Endothelial cell of umbilical vein (primary cell): ENCODE measurements at regions not wholly inside any gene's neighbourhood (a gene's known extent, or its start where the extent isn't known, plus 50 kb on each side); places are given as distances from the start of the nearest gene placed in this dataset.
"Not testable (repeated sequence)": the region's sequence is repeated elsewhere in the genome, so short reads cannot be mapped to it uniquely, and the experiment has no call there.

Experiments used
- BruUV-seq: library from RNA; stranded (reverse); fragments of 400-500 nt; replicated peaks from 2 replicates; lab custom pipeline; 2021; lab: Mats Ljungman, UMichigan
- CTCF ChIA-PET: fragments of 300-600, 350-600 bp; sonication (Branson Sonifier 250); formaldehyde crosslinking; loops from one replicate; lab custom pipeline; 2021; ENCODE audit warnings: antibody characterized with exemption, inconsistent platforms; lab: Charles Lee
- POLR2A ChIA-PET: fragments of 300-600, 350-600 bp; sonication (Branson Sonifier 250); formaldehyde crosslinking; loops from one replicate; lab custom pipeline; 2021; ENCODE audit warnings: antibody characterized with exemption, inconsistent platforms; lab: Charles Lee
- DNase-seq: peaks from one replicate; pipeline ENCODE4 v3.0.0-alpha.2; 2011; ENCODE audit warnings: low read depth, low spot score
- FAIRE-seq: peaks from 2 replicates; lab custom pipeline; 2011; peaks lifted over from hg19 to GRCh38; lab: Jason Lieb, UNC
- H2AFZ ChIP-seq: 2 replicates; pipeline ENCODE4 v1.6.0; 2012; ENCODE audit warnings: low read depth, low read length, control low read depth, inconsistent platforms
- H3K27ac ChIP-seq: 2 replicates; pipeline ENCODE4 v1.5.1; 2011; ENCODE audit warnings: low read depth, mild to moderate bottlenecking, control low read depth, low read length, moderate library complexity; ENCODE audit not compliant: insufficient read depth
- H3K27me3 ChIP-seq, 2 experiments: 2 replicates each; pipeline versions ENCODE4 v1.6.0 to v1.6.1; 2011; ENCODE audit warnings: low read length in 2 of 2, mixed read lengths in 1 of 2; ENCODE audit not compliant: control insufficient read depth in 2 of 2, insufficient read depth in 2 of 2
- H3K36me3 ChIP-seq, 2 experiments: 2 replicates in 1 of 2; 3 replicates in 1 of 2; pipeline ENCODE4 v1.5.1; 2011; ENCODE audit warnings: low read length in 2 of 2, mild to moderate bottlenecking in 1 of 2, moderate library complexity in 1 of 2; ENCODE audit not compliant: control insufficient read depth in 2 of 2, insufficient read depth in 2 of 2; ENCODE audit errors: extremely low read depth in 1 of 2
- H3K4me1 ChIP-seq: 3 replicates; pipeline ENCODE4 v1.5.1; 2011; ENCODE audit warnings: mild to moderate bottlenecking, low read length; ENCODE audit not compliant: control insufficient read depth, insufficient read depth; ENCODE audit errors: extremely low read depth
- H3K4me2 ChIP-seq: 2 replicates; pipeline ENCODE4 v1.6.1; 2011; ENCODE audit warnings: low read length, control low read depth, mixed read lengths; ENCODE audit not compliant: insufficient read depth
- H3K4me3 ChIP-seq, 3 experiments: fragments of 200-600 bp in 1 of 3; sonication (generic), shearing (Covaris generic) in 1 of 3; replicated peaks in 1 of 3; 2 replicates each; pipeline ENCODE4 v1.5.1; 2011 to 2016; ENCODE audit warnings: control low read depth in 3 of 3, low read length in 3 of 3, mild to moderate bottlenecking in 2 of 3, inconsistent platforms in 1 of 3, low read depth in 1 of 3, moderate library complexity in 1 of 3; ENCODE audit not compliant: insufficient read depth in 1 of 3
- H3K79me2 ChIP-seq: 2 replicates; pipeline ENCODE4 v1.6.0; 2012; ENCODE audit warnings: low read length, inconsistent platforms; ENCODE audit not compliant: control insufficient read depth, insufficient read depth
- H3K9ac ChIP-seq: replicated peaks from 2 replicates; pipeline ENCODE3; 2011; ENCODE audit warnings: low read length, control low read depth; ENCODE audit not compliant: insufficient read depth; ENCODE audit errors: extremely low read depth
- H3K9me1 ChIP-seq: replicated peaks from 3 replicates; pipeline ENCODE4 v1.6.0; 2011; ENCODE audit warnings: mild to moderate bottlenecking, low read length; ENCODE audit not compliant: control insufficient read depth, insufficient read depth; ENCODE audit errors: extremely low read depth
- H3K9me3 ChIP-seq: replicated peaks from 2 replicates; pipeline ENCODE4 v1.5.1; 2012; ENCODE audit warnings: low read length, inconsistent platforms; ENCODE audit not compliant: control insufficient read depth, insufficient read depth
- H4K20me1 ChIP-seq: replicated peaks from 2 replicates; pipeline ENCODE3; 2011; ENCODE audit warnings: mild to moderate bottlenecking, low read length; ENCODE audit not compliant: control insufficient read depth, insufficient read depth; ENCODE audit errors: extremely low read depth
- CTCF ChIP-seq, 2 donors: IDR thresholded peaks; 1 replicate in 1 of 2; 2 replicates in 1 of 2; pipeline ENCODE4 v1.5.1; 2011; ENCODE audit warnings: low read length in 2 of 2, mild to moderate bottlenecking in 2 of 2, moderate library complexity in 2 of 2, control low read depth in 1 of 2, inconsistent platforms in 1 of 2, low read depth in 1 of 2; ENCODE audit not compliant: insufficient read depth in 1 of 2; ENCODE audit errors: extremely low read depth in 1 of 2
- EZH2 ChIP-seq: IDR thresholded peaks from 2 replicates; pipeline ENCODE4 v1.6.1; 2012; ENCODE audit warnings: borderline replicate concordance, low read depth, mild to moderate bottlenecking, moderate library complexity, low read length, inconsistent platforms; ENCODE audit not compliant: severe bottlenecking
- FOS ChIP-seq: IDR thresholded peaks from 2 replicates; pipeline ENCODE4 v1.6.1; 2011; ENCODE audit warnings: mild to moderate bottlenecking, low read length, moderate library complexity, borderline replicate concordance; ENCODE audit not compliant: insufficient read depth
- GATA2 ChIP-seq: IDR thresholded peaks from 2 replicates; pipeline ENCODE4 v1.7.0; 2011; ENCODE audit warnings: low read depth, mild to moderate bottlenecking, moderate library complexity, mixed read lengths, low read length; ENCODE audit not compliant: insufficient read length, insufficient read depth
- JUN ChIP-seq: IDR thresholded peaks from 2 replicates; pipeline ENCODE4 v1.6.1; 2011; ENCODE audit warnings: borderline replicate concordance, low read depth; ENCODE audit not compliant: insufficient read length, insufficient read depth
- MAX ChIP-seq: IDR thresholded peaks from 2 replicates; pipeline ENCODE4 v1.6.1; 2011; ENCODE audit not compliant: insufficient read depth, insufficient read length
- MYC ChIP-seq: IDR thresholded peaks from one replicate; pipeline ENCODE4 v1.6.1; 2011; ENCODE audit warnings: mild to moderate bottlenecking, low read depth, low read length
- POLR2A ChIP-seq: IDR thresholded peaks from 2 replicates; pipeline ENCODE4 v1.6.1; 2012; ENCODE audit warnings: low read depth, mild to moderate bottlenecking, control low read depth, low read length
- POLR2AphosphoS5 ChIP-seq: IDR thresholded peaks from 2 replicates; pipeline ENCODE4 v1.6.1; 2012; ENCODE audit warnings: low read depth, mild to moderate bottlenecking, control low read depth, low read length, moderate library complexity; ENCODE audit not compliant: insufficient read depth
- dilution Hi-C: fragments of 300-500 bp; cut with MboI; formaldehyde crosslinking; loops from one replicate; pipeline ENCODE4 v1.15.0; 2019; ENCODE audit warnings: low sequenced_read_pairs; ENCODE audit not compliant: extremely low pct_ligation_motif_present
- intact Hi-C: fragments of 100-400 bp; cut with micrococcal nuclease; formaldehyde crosslinking; loops from one replicate; pipeline ENCODE4 v1.10.0; 2022

GRCh38 chr6:12538881-12539357 lies 177.6 kb upstream of the PHACTR1 start:
- Histone ChIP-seq H3K4me3 (no peak overlapping the region), H3K9ac (peak overlapping the region; percentile 70), H4K20me1 (no peaks in the 10 kb centered on the region), H3K27ac (peak overlapping the region; percentile 87), H3K27me3 (no peaks in the 10 kb centered on the region), H3K4me1 (peaks cover 51% of the 10 kb centered on the region), H2AFZ (no peak overlapping the region), H3K4me2 (peak overlapping the region; percentile 6), H3K9me3 (no peaks in the 10 kb centered on the region), H3K79me2 (no peaks in the 10 kb centered on the region), H3K9me1 (no peaks in the 10 kb centered on the region), H3K36me3 (no peaks in the 10 kb centered on the region)
- CTCF ChIA-PET: no interaction called here
- TF ChIP-seq CTCF (IDR thresholded peaks at IDR 0.05; ENCODE audit: extremely low read depth in 1 of 2, insufficient read depth in 1 of 2, low read depth in 1 of 2, low read length in 2 of 2) (no peak), JUN (peak; percentile 78), POLR2A (peak; percentile 38), MYC (peak; percentile 63), MAX (peak; percentile 10), FOS (peak; percentile 11), POLR2AphosphoS5 (peak; percentile 81), EZH2 (no peak), GATA2 (peak; percentile 54)
- BruUV-seq: no TSS peak
- FAIRE-seq (peak; percentile 94), DNase-seq (peak; percentile 89)
- POLR2A ChIA-PET: no interaction called here
- intact Hi-C loops: loop anchor here (5.0 to 10.0 kb wide), 3 partner anchors 227 to 527 kb away; partner anchors contain the start of gene HIVEP1
- dilution Hi-C loops: no loop called here

- H3K9me3 ChIP-seq, H3K4me2 ChIP-seq, H3K79me2 ChIP-seq, H3K4me3 ChIP-seq, dilution Hi-C loops, BruUV-seq, H3K27ac ChIP-seq, H3K36me3 ChIP-seq, POLR2A ChIA-PET, H3K9ac ChIP-seq, H3K9me1 ChIP-seq, FAIRE-seq, CTCF ChIA-PET, H3K27me3 ChIP-seq, intact Hi-C loops, H4K20me1 ChIP-seq, DNase-seq, H2AFZ ChIP-seq: not testable (repeated sequence)
- peaks cover 57% of the 10 kb centered on the region for H3K4me1 ChIP-seq
These were observed 174.1 kb upstream of the PHACTR1 start for GRCh38 chr6:12542319-12543115.
